T-cell (primary cell): ENCODE measurements at regions not wholly inside any gene's neighbourhood (a gene's known extent, or its start where the extent isn't known, plus 50 kb on each side); places are given as distances from the start of the nearest gene placed in this dataset.

Experiments
- ATAC-seq, 4 experiments: fragments of 200-7000 bp in 3 of 4; fragments of 150-1000 bp in 1 of 4; cut with Tn5 transposase; replicated peaks in 1 of 4; 1 replicate in 3 of 4; 2 replicates in 1 of 4; pipeline ENCODE4 v1.10.0; 2021; ENCODE audit warnings: moderate library complexity in 3 of 4, mild to moderate bottlenecking in 2 of 4, moderate number of reproducible peaks in 1 of 4
- CTCF ChIA-PET, 2 donors: fragments of 300-600 bp; sonication (Branson Sonifier 250); formaldehyde crosslinking; loops; one replicate each; lab custom pipeline; 2022; ENCODE audit warnings: antibody characterized with exemption in 2 of 2; lab: Charles Lee
- POLR2A ChIA-PET, 2 donors: fragments of 300-600 bp; sonication (Branson Sonifier 250); formaldehyde crosslinking; loops; one replicate each; lab custom pipeline; 2022; ENCODE audit warnings: antibody characterized with exemption in 2 of 2; lab: Charles Lee
- DNase-seq, 35 experiments: peaks; one replicate each; pipeline versions ENCODE4 v3.0.0 to v3.0.0-alpha.2; 2013 to 2023
- H3K27ac ChIP-seq: one replicate; pipeline ENCODE4 v1.5.1; 2013; ENCODE audit warnings: low read length
- H3K27me3 ChIP-seq, 2 experiments: replicated peaks in 1 of 2; 1 replicate in 1 of 2; 2 replicates in 1 of 2; pipeline versions ENCODE4 v1.6.1 to v1.7.0; 2013; ENCODE audit warnings: low read length in 1 of 2, mixed read lengths in 1 of 2; ENCODE audit not compliant: control insufficient read depth in 2 of 2, insufficient read depth in 2 of 2; ENCODE audit errors: extremely low read depth in 1 of 2
- H3K36me3 ChIP-seq, 2 donors: 1 replicate in 1 of 2; 2 replicates in 1 of 2; pipeline versions ENCODE4 v1.6.1 to v1.7.0; 2013; ENCODE audit warnings: low read length in 1 of 2; ENCODE audit not compliant: control insufficient read depth in 2 of 2, insufficient read depth in 1 of 2; ENCODE audit errors: extremely low read depth in 1 of 2
- H3K4me1 ChIP-seq, 2 experiments: 1 replicate in 1 of 2; 2 replicates in 1 of 2; pipeline versions ENCODE4 v1.6.1 to v1.7.0; 2013; ENCODE audit warnings: low read length in 2 of 2, mixed read lengths in 1 of 2; ENCODE audit not compliant: insufficient read depth in 2 of 2, control insufficient read depth in 1 of 2; ENCODE audit errors: extremely low read depth in 1 of 2
- H3K4me3 ChIP-seq, 2 donors: 1 replicate in 1 of 2; 2 replicates in 1 of 2; pipeline versions ENCODE4 v1.5.1 to v1.7.0; 2013; ENCODE audit warnings: mild to moderate bottlenecking in 2 of 2, low read length in 1 of 2, moderate library complexity in 1 of 2; ENCODE audit not compliant: control insufficient read depth in 1 of 2; ENCODE audit errors: extremely low read depth in 1 of 2
- H3K9me3 ChIP-seq: 2 replicates; pipeline ENCODE4 v1.7.0; 2013
- H3K27ac Mint-ChIP-seq, 2 donors: one replicate each; pipeline ENCODE4 v1.8.0; 2020 to 2021; ENCODE audit warnings: mild to moderate bottlenecking in 2 of 2, mixed read lengths in 2 of 2
- H3K27me3 Mint-ChIP-seq, 2 donors: one replicate each; pipeline ENCODE4 v1.8.0; 2021 to 2022; ENCODE audit warnings: mixed read lengths in 2 of 2
- H3K36me3 Mint-ChIP-seq: one replicate; pipeline ENCODE4 v1.8.0; 2021; ENCODE audit warnings: mixed read lengths
- H3K4me1 Mint-ChIP-seq, 3 donors: one replicate each; pipeline ENCODE4 v1.8.0; 2020 to 2022; ENCODE audit warnings: mixed read lengths in 3 of 3, mild to moderate bottlenecking in 1 of 3
- H3K4me3 Mint-ChIP-seq, 3 donors: one replicate each; pipeline ENCODE4 v1.8.0; 2020 to 2022; ENCODE audit warnings: mild to moderate bottlenecking in 3 of 3, mixed read lengths in 3 of 3, moderate library complexity in 3 of 3
- H3K9me3 Mint-ChIP-seq, 3 donors: one replicate each; pipeline ENCODE4 v1.8.0; 2020 to 2022; ENCODE audit warnings: mixed read lengths in 3 of 3
- WGBS: methylation state at CpG from one replicate; pipeline ENCODE4 v1.1.5; 2013; ENCODE audit warnings: missing lambda C conversion rate; ENCODE audit not compliant: insufficient coverage; 5-methylcytosine and 5-hydroxymethylcytosine counted together

DNA sequence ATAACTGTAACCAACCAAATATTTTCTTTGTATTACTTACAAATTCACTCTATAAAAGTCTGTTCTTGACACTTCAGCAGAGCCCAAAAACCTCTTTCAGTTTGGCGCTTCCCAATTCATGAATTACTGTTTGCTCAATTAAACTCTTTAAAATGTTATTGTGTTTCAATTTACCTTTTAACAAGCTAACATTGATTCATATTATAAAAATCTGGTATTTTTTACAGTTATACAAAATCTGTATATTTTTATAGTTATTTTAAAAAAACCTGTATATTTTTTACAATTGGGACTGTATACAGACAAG is 75.3 kb upstream of the E2F3 start:
- no peak overlapping the region for H3K4me3 Mint-ChIP-seq
- no peaks in the 10 kb centered on the region for H3K9me3 Mint-ChIP-seq
- no peaks in the 10 kb centered on the region for H3K27me3 ChIP-seq
- ATAC-seq (no peak), DNase-seq (no peak)
- no peak overlapping the region for H3K27ac Mint-ChIP-seq
- no peaks in the 10 kb centered on the region for H3K27me3 Mint-ChIP-seq
- no peaks in the 10 kb centered on the region for H3K9me3 ChIP-seq
- no CpG with 5 or more reads among the region's 1 CpG for WGBS
- ChIA-PET POLR2A (interaction anchor here in 1 of 2 donors (0.6 kb wide), 1 partner anchor 1296 kb away, joined by 3 read pairs; no protein-coding TSS in a partner anchor), CTCF (interaction anchor here in 1 of 2 donors (2.0 kb wide), 1 partner anchor 201 kb away, joined by 10 read pairs; no protein-coding TSS in a partner anchor)
- no peak overlapping the region for H3K27ac ChIP-seq
- no peaks in the 10 kb centered on the region for H3K36me3 ChIP-seq
- H3K36me3 Mint-ChIP-seq: no peaks in the 10 kb centered on the region
- H3K4me3 ChIP-seq: no peak overlapping the region
- no peaks in the 10 kb centered on the region for H3K4me1 ChIP-seq
- peaks cover 1 to 5% (median 4%) of the 10 kb centered on the region in 3 donors for H3K4me1 Mint-ChIP-seq

DNA sequence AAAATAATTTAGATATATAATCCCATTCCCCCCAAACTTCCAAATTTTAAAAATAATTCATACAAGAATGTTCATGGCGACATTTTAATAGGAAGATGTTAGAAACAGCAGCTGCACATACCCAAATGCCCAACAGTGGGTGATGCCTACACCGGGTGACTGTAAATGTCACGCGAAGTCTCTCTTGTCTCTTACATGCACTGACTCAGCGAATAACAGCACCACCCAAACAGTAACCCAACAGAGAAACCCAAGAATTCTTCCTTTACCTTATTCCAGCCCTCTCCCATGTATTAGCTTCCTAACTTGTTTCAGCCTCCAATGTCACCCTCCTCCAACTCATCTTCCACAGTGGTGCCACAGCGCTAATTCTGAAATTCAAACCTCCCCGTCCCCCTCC is 74.5 kb upstream of the E2F3 start:
- ATAC-seq: no peak
- CTCF ChIA-PET: interaction anchor here in 1 of 2 donors (0.5 kb wide), 1 partner anchor 7 kb away, joined by 3 read pairs; no protein-coding TSS in a partner anchor
- POLR2A ChIA-PET: no interaction called here

DNA sequence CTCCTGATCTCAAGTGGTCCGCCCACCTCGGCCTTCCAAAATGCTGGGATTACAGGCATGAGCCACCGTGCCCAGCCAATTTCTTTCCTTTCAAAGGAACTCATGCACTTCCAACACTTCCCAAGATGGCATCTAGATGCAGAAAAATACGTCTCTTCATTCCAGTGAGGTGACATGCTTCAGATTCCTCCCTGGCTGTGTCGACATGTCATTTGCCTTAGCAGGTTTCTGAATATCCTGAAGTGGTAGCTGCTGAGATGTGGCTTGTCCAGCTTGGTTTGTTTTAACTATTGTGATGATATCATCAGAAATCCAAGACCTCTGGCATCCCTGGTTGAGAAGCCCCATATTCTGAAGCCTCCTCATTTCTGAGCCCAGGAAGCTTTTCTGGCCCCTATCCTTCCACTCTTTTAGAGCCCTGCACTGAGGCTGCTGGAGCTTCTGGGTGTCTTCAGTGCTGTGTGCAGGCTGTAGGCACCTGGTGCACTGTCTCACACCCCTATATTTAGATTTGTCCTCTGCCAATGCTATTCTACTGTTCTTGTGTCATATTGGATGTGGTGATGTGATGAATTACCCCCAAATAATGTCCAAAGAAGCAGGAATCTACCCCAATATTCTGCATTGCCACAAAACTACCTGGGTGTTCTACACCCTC is 73.3 kb upstream of the E2F3 start:
- Histone ChIP-seq H3K4me3 (no peak overlapping the region), H3K36me3 (no peaks in the 10 kb centered on the region), H3K27me3 (no peaks in the 10 kb centered on the region), H3K27ac (no peak overlapping the region), H3K9me3 (no peaks in the 10 kb centered on the region), H3K4me1 (no peaks in the 10 kb centered on the region)
- H3K9me3 Mint-ChIP-seq: no peaks in the 10 kb centered on the region
- no peaks in the 10 kb centered on the region for H3K36me3 Mint-ChIP-seq
- ATAC-seq (no peak), DNase-seq (no peak)
- ChIA-PET POLR2A (interaction anchor here in 1 of 2 donors (0.5 kb wide), 1 partner anchor 354 kb away, joined by 3 read pairs; no protein-coding TSS in a partner anchor), CTCF (interaction anchor here in 1 of 2 donors (0.9 kb wide), 1 partner anchor 39 kb away, joined by 3 read pairs; no protein-coding TSS in a partner anchor)
- no peak overlapping the region for H3K4me3 Mint-ChIP-seq
- no peak overlapping the region for H3K27ac Mint-ChIP-seq
- WGBS: 94% methylated on average over 3 of the region's 5 CpGs
- H3K4me1 Mint-ChIP-seq: peaks cover 0 to 7% (median 5%) of the 10 kb centered on the region in 3 donors
- no peaks in the 10 kb centered on the region for H3K27me3 Mint-ChIP-seq

More for the DNA sequence above, 74.5 kb upstream of the E2F3 start:
- Mint-ChIP-seq H3K27me3 (no peaks in the 10 kb centered on the region), H3K4me3 (no peak overlapping the region), H3K36me3 (no peaks in the 10 kb centered on the region), H3K4me1 (peaks cover 0 to 7% (median 5%) of the 10 kb centered on the region in 3 donors), H3K9me3 (no peaks in the 10 kb centered on the region), H3K27ac (no peak overlapping the region)
- H3K9me3 ChIP-seq: no peaks in the 10 kb centered on the region
- H3K4me1 ChIP-seq: no peaks in the 10 kb centered on the region
- DNase-seq: no peak
- no peak overlapping the region for H3K27ac ChIP-seq
- H3K4me3 ChIP-seq: no peak overlapping the region
- H3K27me3 ChIP-seq: no peaks in the 10 kb centered on the region
- H3K36me3 ChIP-seq: no peaks in the 10 kb centered on the region
- 97% methylated on average over 6 of the region's 7 CpGs for WGBS

DNA sequence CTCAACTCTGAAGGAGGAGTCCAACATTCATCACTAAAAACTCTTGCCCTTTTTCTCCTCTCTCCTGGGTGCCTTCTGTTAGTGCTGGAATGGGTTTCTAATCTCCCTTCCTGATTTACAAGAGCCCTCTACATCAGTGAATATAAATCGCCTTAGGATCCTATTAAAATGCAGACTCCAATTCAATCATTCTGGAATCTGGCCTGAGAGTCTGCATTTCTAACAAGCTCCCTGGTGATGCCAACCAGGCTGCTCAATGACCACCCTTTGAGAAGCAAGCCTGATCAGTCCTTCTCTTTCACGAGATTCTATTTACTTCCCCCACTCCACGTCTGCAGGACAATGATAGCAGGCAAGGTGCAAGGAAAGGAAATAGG is 72.8 kb upstream of the E2F3 start:
- no peaks in the 10 kb centered on the region for H3K9me3 ChIP-seq
- Mint-ChIP-seq H3K36me3 (no peaks in the 10 kb centered on the region), H3K27me3 (no peaks in the 10 kb centered on the region), H3K9me3 (no peaks in the 10 kb centered on the region), H3K4me1 (peaks cover 0 to 7% (median 5%) of the 10 kb centered on the region in 3 donors), H3K4me3 (no peak overlapping the region), H3K27ac (no peak overlapping the region)
- ChIA-PET CTCF (interaction anchor here in 1 of 2 donors (0.6 kb wide), 1 partner anchor 126 kb away, joined by 5 read pairs; no protein-coding TSS in a partner anchor), POLR2A (interaction anchor here in 1 of 2 donors (0.6 kb wide), 1 partner anchor 1550 kb away, joined by 4 read pairs; no protein-coding TSS in a partner anchor)
- H3K4me1 ChIP-seq: no peaks in the 10 kb centered on the region
- 100% methylated on average over 2 of the region's 3 CpGs for WGBS
- H3K27ac ChIP-seq: no peak overlapping the region
- DNase-seq (no peak), ATAC-seq (no peak)
- H3K27me3 ChIP-seq: no peaks in the 10 kb centered on the region
- H3K4me3 ChIP-seq: no peak overlapping the region
- no peaks in the 10 kb centered on the region for H3K36me3 ChIP-seq

DNA sequence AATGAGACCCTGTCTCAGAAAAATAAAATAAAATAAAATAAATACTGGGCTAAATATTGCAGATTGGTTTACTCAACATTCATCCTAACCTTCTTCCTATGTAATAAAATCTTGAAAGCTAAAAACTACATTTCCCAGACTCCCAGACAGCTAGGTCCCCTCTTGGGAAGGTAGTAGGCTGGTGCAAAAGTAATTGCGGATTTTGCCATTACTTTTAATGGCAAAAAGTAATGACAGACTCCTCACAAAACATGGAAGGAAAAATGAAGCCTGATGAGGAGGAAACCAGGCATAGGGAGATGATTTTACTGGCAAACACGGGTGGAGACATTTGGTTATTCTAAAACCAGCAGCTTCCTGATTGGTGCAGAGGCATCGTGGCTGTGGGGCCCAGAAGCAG is 70.6 kb upstream of the E2F3 start:
- ATAC-seq (no peak), DNase-seq (no peak)
- H3K27me3 Mint-ChIP-seq: no peaks in the 10 kb centered on the region
- no peak overlapping the region for H3K27ac Mint-ChIP-seq
- peaks cover 0 to 3% of the 10 kb centered on the region in 2 experiments for H3K4me1 ChIP-seq
- no peak overlapping the region for H3K4me3 Mint-ChIP-seq
- H3K4me1 Mint-ChIP-seq: peaks cover 14 to 20% (median 18%) of the 10 kb centered on the region in 3 donors
- ChIA-PET CTCF (interaction anchor here in 1 of 2 donors (0.5 kb wide), 1 partner anchor 22 kb away, joined by 6 read pairs; no protein-coding TSS in a partner anchor), POLR2A (interaction anchor here in 1 of 2 donors (0.6 kb wide), 1 partner anchor 34 kb away, joined by 3 read pairs; no protein-coding TSS in a partner anchor)
- H3K9me3 ChIP-seq: no peaks in the 10 kb centered on the region
- H3K9me3 Mint-ChIP-seq: no peaks in the 10 kb centered on the region
- no peaks in the 10 kb centered on the region for H3K36me3 Mint-ChIP-seq
- no CpG with 5 or more reads among the region's 3 CpGs for WGBS
- H3K27me3 ChIP-seq: no peaks in the 10 kb centered on the region
- H3K4me3 ChIP-seq: no peak overlapping the region
- H3K36me3 ChIP-seq: no peaks in the 10 kb centered on the region
- no peak overlapping the region for H3K27ac ChIP-seq

DNA sequence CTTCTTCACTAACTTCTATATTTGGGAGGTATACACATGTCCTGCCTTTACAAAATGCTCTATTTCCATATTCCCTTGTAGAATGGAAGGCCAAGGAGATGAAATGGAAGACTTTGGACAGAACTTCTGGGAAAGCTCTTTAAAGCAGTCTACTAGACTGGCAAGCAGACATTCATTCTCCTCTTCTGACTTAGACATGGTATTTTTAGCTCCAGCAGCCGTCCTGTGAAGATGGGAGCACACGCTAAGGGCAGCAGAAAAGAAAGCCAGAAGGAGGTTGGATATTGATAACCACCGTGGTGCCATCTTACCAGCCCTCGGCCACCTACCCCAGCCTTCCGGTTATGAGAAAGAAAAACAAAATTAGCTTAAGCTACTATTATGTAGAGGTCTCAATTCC is 70.1 kb upstream of the E2F3 start:
- Mint-ChIP-seq H3K36me3 (no peaks in the 10 kb centered on the region), H3K4me3 (no peak overlapping the region), H3K4me1 (peaks cover 19 to 24% (median 24%) of the 10 kb centered on the region in 3 donors), H3K9me3 (no peaks in the 10 kb centered on the region), H3K27ac (no peak overlapping the region), H3K27me3 (no peaks in the 10 kb centered on the region)
- no peak overlapping the region for H3K27ac ChIP-seq
- DNase-seq: no peak
- no CpG with 5 or more reads among the region's 5 CpGs for WGBS
- peaks cover 0 to 8% of the 10 kb centered on the region in 2 experiments for H3K4me1 ChIP-seq
- ChIA-PET CTCF (no interaction called here), POLR2A (interaction anchor here in 1 of 2 donors (0.6 to 1.0 kb wide), 2 partner anchors 12 to 34 kb away, joined by 3 to 5 read pairs; no protein-coding TSS in a partner anchor)
- no peak for ATAC-seq
- H3K4me3 ChIP-seq: no peak overlapping the region
- no peaks in the 10 kb centered on the region for H3K27me3 ChIP-seq
- no peaks in the 10 kb centered on the region for H3K36me3 ChIP-seq
- H3K9me3 ChIP-seq: no peaks in the 10 kb centered on the region
